OCI-LY7 (cell line): ENCODE measurements at regions not wholly inside any gene's neighbourhood (a gene's known extent, or its start where the extent isn't known, plus 50 kb on each side); places are given as distances from the start of the nearest gene placed in this dataset.

Source experiments
- EZH2phosphoT487 ChIP-seq: fragments of 200-600 bp; sonication (generic); IDR thresholded peaks from 2 replicates; pipeline ENCODE4 v1.6.1; 2018; ENCODE audit warnings: low read depth, borderline replicate concordance, mild to moderate bottlenecking, mixed run types, antibody characterized with exemption, low read length, moderate library complexity, mixed read lengths
- TF ChIP-seq, protein P1 (sequence below): fragments of 200-600 bp; sonication (generic); conservative IDR thresholded peaks from 2 replicates; pipeline ENCODE4 v1.5.1; 2014; ENCODE audit warnings: mild to moderate bottlenecking, antibody characterized with exemption, low read length, moderate library complexity, mixed read lengths

- TF ChIP-seq, protein P1, sequence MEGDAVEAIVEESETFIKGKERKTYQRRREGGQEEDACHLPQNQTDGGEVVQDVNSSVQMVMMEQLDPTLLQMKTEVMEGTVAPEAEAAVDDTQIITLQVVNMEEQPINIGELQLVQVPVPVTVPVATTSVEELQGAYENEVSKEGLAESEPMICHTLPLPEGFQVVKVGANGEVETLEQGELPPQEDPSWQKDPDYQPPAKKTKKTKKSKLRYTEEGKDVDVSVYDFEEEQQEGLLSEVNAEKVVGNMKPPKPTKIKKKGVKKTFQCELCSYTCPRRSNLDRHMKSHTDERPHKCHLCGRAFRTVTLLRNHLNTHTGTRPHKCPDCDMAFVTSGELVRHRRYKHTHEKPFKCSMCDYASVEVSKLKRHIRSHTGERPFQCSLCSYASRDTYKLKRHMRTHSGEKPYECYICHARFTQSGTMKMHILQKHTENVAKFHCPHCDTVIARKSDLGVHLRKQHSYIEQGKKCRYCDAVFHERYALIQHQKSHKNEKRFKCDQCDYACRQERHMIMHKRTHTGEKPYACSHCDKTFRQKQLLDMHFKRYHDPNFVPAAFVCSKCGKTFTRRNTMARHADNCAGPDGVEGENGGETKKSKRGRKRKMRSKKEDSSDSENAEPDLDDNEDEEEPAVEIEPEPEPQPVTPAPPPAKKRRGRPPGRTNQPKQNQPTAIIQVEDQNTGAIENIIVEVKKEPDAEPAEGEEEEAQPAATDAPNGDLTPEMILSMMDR = no peak
- TF ChIP-seq EZH2phosphoT487 = no peak
Measured at GRCh38 chr17:53119773-53120172, 703.0 kb upstream of the KIF2B start.
